Fibroblast of mammary gland (primary cell): ENCODE measurements at regions not wholly inside any gene's neighbourhood (a gene's known extent, or its start where the extent isn't known, plus 50 kb on each side); places are given as distances from the start of the nearest gene placed in this dataset.

Source experiments
- DNase-seq: peaks from one replicate; pipeline ENCODE4 v3.0.0-alpha.2; 2010; ENCODE audit warnings: low read depth
- H3K4me3 ChIP-seq: 2 replicates; pipeline ENCODE4 v1.5.1; 2011; ENCODE audit warnings: low read depth, mild to moderate bottlenecking, low read length, moderate library complexity; ENCODE audit not compliant: control insufficient read depth
- TF ChIP-seq, protein P1 (sequence below): conservative IDR thresholded peaks from 2 replicates; pipeline ENCODE4 v1.5.1; 2011; ENCODE audit warnings: low read depth, low read length, inconsistent platforms; ENCODE audit not compliant: control insufficient read depth, insufficient read depth

DNA sequence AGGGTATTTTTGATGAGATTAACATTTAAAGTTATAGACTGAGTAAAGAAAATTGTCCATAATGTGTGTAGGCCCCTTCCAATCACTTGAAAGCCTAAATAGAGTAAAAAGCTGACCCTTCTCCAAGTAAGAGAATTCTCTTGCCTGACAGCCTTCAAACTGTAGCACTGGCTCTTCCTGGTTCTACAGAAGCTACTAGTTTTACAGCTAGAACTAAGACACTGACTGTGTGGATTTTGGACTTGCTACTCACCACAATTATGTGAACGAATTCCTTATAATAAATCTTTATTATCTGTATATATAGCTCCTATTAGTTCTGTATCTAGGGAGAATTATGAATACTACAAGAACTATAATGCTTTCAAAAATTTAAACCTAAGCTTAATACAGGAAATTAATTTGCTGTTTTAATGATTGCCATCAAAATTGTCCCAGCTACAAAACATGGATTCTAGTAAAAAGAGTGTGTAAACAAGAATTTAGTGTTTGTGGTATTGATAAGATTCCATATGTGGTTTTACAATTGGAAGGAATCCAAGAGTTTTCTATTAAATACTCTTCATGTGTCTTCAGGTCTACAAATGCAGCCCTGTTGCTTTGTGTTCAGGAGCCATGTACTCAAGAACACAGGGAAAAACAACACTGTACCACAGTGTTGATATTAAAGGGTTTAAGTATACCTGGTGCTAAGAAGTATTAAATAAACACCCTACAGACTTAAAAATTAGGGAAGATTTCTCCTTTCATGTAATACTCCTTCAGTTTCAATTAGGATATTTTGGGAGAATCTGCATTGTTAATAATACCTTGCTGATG lies 366.5 kb downstream of the CXXC4 start:
- TF ChIP-seq, protein P1, sequence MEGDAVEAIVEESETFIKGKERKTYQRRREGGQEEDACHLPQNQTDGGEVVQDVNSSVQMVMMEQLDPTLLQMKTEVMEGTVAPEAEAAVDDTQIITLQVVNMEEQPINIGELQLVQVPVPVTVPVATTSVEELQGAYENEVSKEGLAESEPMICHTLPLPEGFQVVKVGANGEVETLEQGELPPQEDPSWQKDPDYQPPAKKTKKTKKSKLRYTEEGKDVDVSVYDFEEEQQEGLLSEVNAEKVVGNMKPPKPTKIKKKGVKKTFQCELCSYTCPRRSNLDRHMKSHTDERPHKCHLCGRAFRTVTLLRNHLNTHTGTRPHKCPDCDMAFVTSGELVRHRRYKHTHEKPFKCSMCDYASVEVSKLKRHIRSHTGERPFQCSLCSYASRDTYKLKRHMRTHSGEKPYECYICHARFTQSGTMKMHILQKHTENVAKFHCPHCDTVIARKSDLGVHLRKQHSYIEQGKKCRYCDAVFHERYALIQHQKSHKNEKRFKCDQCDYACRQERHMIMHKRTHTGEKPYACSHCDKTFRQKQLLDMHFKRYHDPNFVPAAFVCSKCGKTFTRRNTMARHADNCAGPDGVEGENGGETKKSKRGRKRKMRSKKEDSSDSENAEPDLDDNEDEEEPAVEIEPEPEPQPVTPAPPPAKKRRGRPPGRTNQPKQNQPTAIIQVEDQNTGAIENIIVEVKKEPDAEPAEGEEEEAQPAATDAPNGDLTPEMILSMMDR, result no peak
- no peak overlapping the region for H3K4me3 ChIP-seq
- DNase-seq, result no peak

DNA sequence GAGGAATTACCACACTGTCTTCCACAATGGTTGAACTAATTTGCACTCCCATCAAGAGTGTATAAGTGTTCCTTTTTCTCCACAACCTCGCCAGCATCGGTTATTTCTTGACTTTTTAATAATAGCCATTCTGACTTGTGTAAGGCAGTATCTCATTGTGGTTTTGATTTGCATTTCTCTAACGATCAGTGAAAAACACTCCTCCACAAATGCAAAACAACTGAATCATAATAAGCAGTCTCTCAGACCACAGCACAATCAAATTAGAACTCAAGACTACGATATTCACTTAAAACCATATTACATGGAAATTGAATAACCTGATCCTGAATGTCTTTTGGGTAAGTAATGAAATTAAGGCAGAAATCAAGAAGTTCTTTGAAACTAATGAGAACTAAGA lies 371.7 kb downstream of the CXXC4 start:
- TF ChIP-seq, protein P1, result no peak
- H3K4me3 ChIP-seq, result no peak overlapping the region
- DNase-seq, result no peak

DNA sequence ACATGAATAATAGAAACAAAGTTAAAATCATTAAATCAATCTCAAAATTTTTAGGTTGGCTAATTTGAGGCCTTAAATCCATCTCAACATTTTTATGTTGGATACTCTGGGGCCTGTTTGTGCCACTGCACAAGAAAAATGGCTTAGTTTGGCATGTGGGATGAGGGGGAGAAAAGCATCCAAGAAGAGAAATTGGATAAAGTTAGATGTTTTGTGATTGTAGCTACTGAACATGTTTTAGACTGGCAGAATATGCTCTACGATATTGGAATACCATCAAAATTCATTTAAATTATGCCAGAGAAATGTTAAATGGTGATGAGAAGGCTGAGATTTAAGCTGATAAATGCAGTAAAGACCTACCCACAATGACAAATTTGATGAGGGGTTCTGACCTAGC lies 376.9 kb downstream of the CXXC4 start:
- no peak for DNase-seq
- TF ChIP-seq, protein P1, result no peak
- H3K4me3 ChIP-seq, result no peak overlapping the region

DNA sequence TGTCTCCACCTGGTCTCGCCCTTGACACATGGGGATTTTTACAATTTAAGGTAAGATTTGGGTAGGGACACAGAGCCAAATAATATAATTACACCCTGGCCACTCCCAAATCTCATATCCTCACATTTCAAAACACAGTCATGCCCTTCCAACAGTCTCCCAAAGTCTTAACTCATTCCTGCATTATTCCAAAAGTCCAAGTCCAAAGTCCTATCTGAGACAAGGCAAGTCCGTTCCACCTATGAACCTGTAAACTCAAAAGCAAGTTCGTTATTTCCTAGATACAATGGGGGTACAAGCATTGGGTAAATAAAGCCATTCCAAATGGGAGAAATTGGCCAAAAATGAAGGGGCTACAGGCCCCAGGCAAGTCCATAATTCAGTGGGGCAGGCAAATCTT lies 380.8 kb downstream of the CXXC4 start:
- H3K4me3 ChIP-seq, result no peak overlapping the region
- DNase-seq, result no peak
- TF ChIP-seq, protein P1, result no peak

DNA sequence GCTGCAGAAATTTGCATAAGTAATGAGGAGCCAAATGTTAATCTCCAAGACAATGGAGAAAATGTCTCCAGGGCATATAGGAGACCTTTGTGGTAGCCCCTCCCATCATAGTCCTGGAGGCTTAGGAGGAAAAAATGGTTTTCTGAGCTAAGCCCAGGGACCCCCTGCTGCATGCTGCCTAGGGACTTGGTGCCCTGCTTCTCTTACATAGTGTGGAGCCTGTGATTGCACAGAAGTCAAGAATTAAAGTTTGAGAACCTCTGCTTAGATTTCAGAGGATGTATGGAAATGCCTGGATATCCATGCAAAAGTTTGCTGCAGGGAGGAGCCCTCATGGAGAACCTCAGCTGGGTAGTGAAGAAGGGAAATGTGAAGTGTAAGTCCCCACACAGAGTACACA lies 379.4 kb upstream of the TACR3 start:
- no peak overlapping the region for H3K4me3 ChIP-seq
- no peak for DNase-seq
- TF ChIP-seq, protein P1, result no peak

- DNase-seq, result no peak
- TF ChIP-seq, protein P1, result no peak
- H3K4me3 ChIP-seq, result no peak overlapping the region
Observed at GRCh38 chr4:104093247-104093646, 373.5 kb upstream of the TACR3 start.
